ENCODE measurements at regions not wholly inside any gene's neighbourhood (a gene's known extent, or its start where the extent isn't known, plus 50 kb on each side); places are given as distances from the start of the nearest gene placed in this dataset.

DNA sequence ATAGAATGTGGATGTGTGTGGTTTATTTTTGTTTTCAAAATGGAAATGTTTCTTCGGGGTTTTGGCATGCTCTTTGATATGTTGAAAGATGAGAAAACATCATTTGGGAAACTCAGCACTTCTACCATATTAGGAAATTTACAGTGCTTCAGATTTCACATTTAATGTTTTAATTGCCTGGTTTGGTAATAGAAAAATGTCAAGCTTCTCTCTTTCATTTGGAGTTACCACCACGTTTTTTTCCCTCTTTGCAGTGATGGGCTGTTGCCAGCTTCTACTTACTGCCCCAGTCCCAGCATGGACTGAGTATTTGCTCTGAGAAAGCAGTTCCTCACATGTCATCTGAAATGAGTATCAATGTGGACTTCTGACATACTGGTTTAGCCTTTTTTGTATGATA is 267.7 kb downstream of the PRL start:
- H2AFZ ChIP-seq (ENCODE audit: insufficient read depth, low read depth, low read length, poor library complexity, severe bottlenecking) = peak overlapping the region; percentile 64
- no peaks in the 10 kb centered on the region for H3K36me3 ChIP-seq (replicated peaks in 1 of 2; ENCODE audit: control extremely low read depth in 1 of 2, control insufficient read depth in 1 of 2, extremely low read depth in 1 of 2, insufficient read depth in 2 of 2, low read length in 1 of 2)
- H3K27ac Mint-ChIP-seq = no peak overlapping the region
- H3K9ac ChIP-seq (ENCODE audit: low read length) = no peak overlapping the region
- H3K4me1 ChIP-seq (ENCODE audit: control insufficient read depth in 2 of 2, insufficient read depth in 2 of 2, low read length in 2 of 2) = peaks cover 19 to 21% of the 10 kb centered on the region in 2 donors
- no peaks in the 10 kb centered on the region for H3K9me3 ChIP-seq (ENCODE audit: control extremely low read depth in 1 of 3, control insufficient read depth in 2 of 3, insufficient read depth in 1 of 3, low read length in 2 of 3)
- no peak overlapping the region for H3K27ac ChIP-seq (ENCODE audit: low read length in 2 of 2)
- POLR2A ChIA-PET = no interaction called here
- H3K4me3 ChIP-seq (ENCODE audit: control extremely low read depth in 1 of 5, extremely low read depth in 1 of 5, insufficient read depth in 1 of 5, low read depth in 2 of 5, low read length in 4 of 5) = no peak overlapping the region
- no peaks in the 10 kb centered on the region for H4K20me1 ChIP-seq (ENCODE audit: control insufficient read depth, insufficient read depth, low read length, poor library complexity, severe bottlenecking)
- no peak for ATAC-seq (ENCODE audit: low read depth)
- TF ChIP-seq, protein P1, sequence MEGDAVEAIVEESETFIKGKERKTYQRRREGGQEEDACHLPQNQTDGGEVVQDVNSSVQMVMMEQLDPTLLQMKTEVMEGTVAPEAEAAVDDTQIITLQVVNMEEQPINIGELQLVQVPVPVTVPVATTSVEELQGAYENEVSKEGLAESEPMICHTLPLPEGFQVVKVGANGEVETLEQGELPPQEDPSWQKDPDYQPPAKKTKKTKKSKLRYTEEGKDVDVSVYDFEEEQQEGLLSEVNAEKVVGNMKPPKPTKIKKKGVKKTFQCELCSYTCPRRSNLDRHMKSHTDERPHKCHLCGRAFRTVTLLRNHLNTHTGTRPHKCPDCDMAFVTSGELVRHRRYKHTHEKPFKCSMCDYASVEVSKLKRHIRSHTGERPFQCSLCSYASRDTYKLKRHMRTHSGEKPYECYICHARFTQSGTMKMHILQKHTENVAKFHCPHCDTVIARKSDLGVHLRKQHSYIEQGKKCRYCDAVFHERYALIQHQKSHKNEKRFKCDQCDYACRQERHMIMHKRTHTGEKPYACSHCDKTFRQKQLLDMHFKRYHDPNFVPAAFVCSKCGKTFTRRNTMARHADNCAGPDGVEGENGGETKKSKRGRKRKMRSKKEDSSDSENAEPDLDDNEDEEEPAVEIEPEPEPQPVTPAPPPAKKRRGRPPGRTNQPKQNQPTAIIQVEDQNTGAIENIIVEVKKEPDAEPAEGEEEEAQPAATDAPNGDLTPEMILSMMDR (IDR thresholded peaks at IDR 0.05) = no peak
- TF ChIP-seq EZH2 (IDR thresholded peaks at IDR 0.05; ENCODE audit: borderline replicate concordance, insufficient read depth, low read depth, low read length, poor library complexity, severe bottlenecking) = no peak
- intact Hi-C loops (cut with micrococcal nuclease) = no loop called here
- CTCF ChIA-PET = no interaction called here
- H3K27me3 Mint-ChIP-seq = no peaks in the 10 kb centered on the region
- no peaks in the 10 kb centered on the region for H3K27me3 ChIP-seq (replicated peaks in 1 of 4; ENCODE audit: control extremely low read depth in 1 of 4, control insufficient read depth in 3 of 4, insufficient read depth in 4 of 4, low read length in 3 of 4)
- peaks cover 25% of the 10 kb centered on the region for H3K4me1 Mint-ChIP-seq
- H3K9me3 Mint-ChIP-seq (ENCODE audit: insufficient read depth) = no peaks in the 10 kb centered on the region
- no peak for DNase-seq
- no peaks in the 10 kb centered on the region for H3K79me2 ChIP-seq (ENCODE audit: control insufficient read depth, insufficient read depth, low read length)
- no peak overlapping the region for H3K4me2 ChIP-seq (replicated peaks; ENCODE audit: low read depth, low read length, poor library complexity, severe bottlenecking)
- no CpG with 5 or more reads among the region's 2 CpGs for WGBS (ENCODE audit: insufficient coverage)
- no peak overlapping the region for H3K4me3 Mint-ChIP-seq

DNA sequence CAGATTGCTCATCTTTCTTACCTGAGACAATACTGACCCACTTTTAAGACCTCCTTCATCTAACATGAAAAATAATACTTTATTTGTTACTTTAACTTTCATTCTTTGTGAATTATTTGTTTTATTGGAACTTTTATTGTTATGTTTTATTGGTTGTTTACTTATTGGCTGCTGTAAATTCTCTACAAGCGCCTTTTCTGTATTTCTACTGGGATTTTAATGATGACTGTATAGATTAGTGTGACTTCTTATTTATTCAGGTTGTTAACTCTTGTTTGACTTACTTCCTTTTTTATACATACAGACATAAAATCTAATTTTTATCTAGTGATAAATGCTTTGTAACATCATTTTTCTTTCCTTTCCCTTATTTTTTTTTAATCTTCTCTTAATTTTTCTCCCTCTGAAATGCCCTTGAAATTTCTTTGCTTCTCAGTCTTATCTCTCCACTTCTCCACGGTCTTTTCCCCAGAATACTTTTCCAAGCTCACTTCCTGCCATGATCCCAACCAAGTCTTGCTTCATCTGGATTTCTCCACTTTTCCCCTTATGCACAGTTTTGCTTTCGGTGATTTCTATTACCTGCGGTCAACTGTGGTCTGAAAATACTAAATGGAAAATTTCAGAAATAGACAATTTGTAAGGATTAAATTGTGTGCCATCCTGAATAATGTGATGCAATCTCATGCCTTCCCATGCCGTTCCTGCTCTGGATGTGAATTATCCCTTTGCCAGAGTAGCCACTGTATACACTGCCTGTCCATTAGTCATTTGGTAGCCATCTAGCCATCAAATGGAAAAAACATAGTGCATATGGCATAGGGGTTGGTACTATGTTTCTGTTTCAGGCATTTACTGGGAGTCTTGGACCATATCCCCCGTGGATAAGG is 265.9 kb downstream of the PRL start:
- Histone ChIP-seq H3K9me3 (ENCODE audit: control extremely low read depth in 1 of 3, control insufficient read depth in 2 of 3, insufficient read depth in 1 of 3, low read length in 2 of 3) (no peaks in the 10 kb centered on the region), H3K9ac (ENCODE audit: low read length) (no peak overlapping the region), H3K36me3 (replicated peaks in 1 of 2; ENCODE audit: control extremely low read depth in 1 of 2, control insufficient read depth in 1 of 2, extremely low read depth in 1 of 2, insufficient read depth in 2 of 2, low read length in 1 of 2) (no peaks in the 10 kb centered on the region), H4K20me1 (ENCODE audit: control insufficient read depth, insufficient read depth, low read length, poor library complexity, severe bottlenecking) (no peaks in the 10 kb centered on the region), H3K4me3 (ENCODE audit: control extremely low read depth in 1 of 5, extremely low read depth in 1 of 5, insufficient read depth in 1 of 5, low read depth in 2 of 5, low read length in 4 of 5) (no peak overlapping the region), H3K27ac (ENCODE audit: low read length in 2 of 2) (no peak overlapping the region), H3K4me2 (replicated peaks; ENCODE audit: low read depth, low read length, poor library complexity, severe bottlenecking) (no peak overlapping the region), H3K27me3 (replicated peaks in 1 of 4; ENCODE audit: control extremely low read depth in 1 of 4, control insufficient read depth in 3 of 4, insufficient read depth in 4 of 4, low read length in 3 of 4) (no peaks in the 10 kb centered on the region), H2AFZ (ENCODE audit: insufficient read depth, low read depth, low read length, poor library complexity, severe bottlenecking) (no peak overlapping the region), H3K79me2 (ENCODE audit: control insufficient read depth, insufficient read depth, low read length) (no peaks in the 10 kb centered on the region), H3K4me1 (ENCODE audit: control insufficient read depth in 2 of 2, insufficient read depth in 2 of 2, low read length in 2 of 2) (peaks cover 9 to 13% of the 10 kb centered on the region in 2 donors)
- no peak for DNase-seq
- Mint-ChIP-seq H3K27me3 (no peaks in the 10 kb centered on the region), H3K4me1 (peaks cover 14% of the 10 kb centered on the region), H3K9me3 (ENCODE audit: insufficient read depth) (no peaks in the 10 kb centered on the region), H3K27ac (no peak overlapping the region), H3K4me3 (no peak overlapping the region)
- ChIA-PET POLR2A (no interaction called here), CTCF (no interaction called here)
- intact Hi-C loops (cut with micrococcal nuclease) = no loop called here
- TF ChIP-seq EZH2 (IDR thresholded peaks at IDR 0.05; ENCODE audit: borderline replicate concordance, insufficient read depth, low read depth, low read length, poor library complexity, severe bottlenecking) = no peak
- TF ChIP-seq, protein P1 (IDR thresholded peaks at IDR 0.05) = no peak
- no peak for ATAC-seq (ENCODE audit: low read depth)
- WGBS (ENCODE audit: insufficient coverage) = 90% methylated on average over 2 of the region's 6 CpGs

All from B cell (primary cell).